ENCODE measurements at regions not wholly inside any gene's neighbourhood (a gene's known extent, or its start where the extent isn't known, plus 50 kb on each side); places are given as distances from the start of the nearest gene placed in this dataset.

- DNase-seq, result no peak
- H3K27ac Mint-ChIP-seq, result peak overlapping the region; percentile 39
Measured at GRCh38 chr6:130518588-130518987, 152.8 kb downstream of the TMEM200A start.

GRCh38 chr6:130520221-130520620 is 154.4 kb downstream of the TMEM200A start:
- H3K27ac Mint-ChIP-seq, result no peak overlapping the region
- H3K36me3 Mint-ChIP-seq (ENCODE audit: low read depth), result peaks cover 3% of the 10 kb centered on the region
- H3K4me1 Mint-ChIP-seq, result peaks cover 40% of the 10 kb centered on the region
- H3K27me3 Mint-ChIP-seq, result no peaks in the 10 kb centered on the region
- H3K9me3 Mint-ChIP-seq (ENCODE audit: low read depth), result peaks cover 14% of the 10 kb centered on the region
- CTCF ChIA-PET, result no interaction called here
- POLR2A ChIA-PET, result no interaction called here
- ATAC-seq (no peak), DNase-seq (no peak)
- no peak overlapping the region for H3K4me3 Mint-ChIP-seq
- intact Hi-C loops (cut with DNase I, micrococcal nuclease), result no loop called here

More at GRCh38 chr6:130518588-130518987, 152.8 kb downstream of the TMEM200A start:
- POLR2A ChIA-PET, result no interaction called here
- H3K4me3 Mint-ChIP-seq, result no peak overlapping the region
- ATAC-seq, result no peak
- CTCF ChIA-PET, result interaction anchor here (0.6 kb wide), 1 partner anchor 8 kb away, joined by 3 read pairs; no protein-coding TSS in a partner anchor
- H3K36me3 Mint-ChIP-seq (ENCODE audit: low read depth), result peaks cover 4% of the 10 kb centered on the region
- peaks cover 42% of the 10 kb centered on the region for H3K4me1 Mint-ChIP-seq
- intact Hi-C loops (cut with DNase I, micrococcal nuclease), result loop anchor here in 1 of 2 experiments (5.0 kb wide), 1 partner anchor 386 kb away; no protein-coding TSS in a partner anchor
- H3K9me3 Mint-ChIP-seq (ENCODE audit: low read depth), result peaks cover 16% of the 10 kb centered on the region
- no peaks in the 10 kb centered on the region for H3K27me3 Mint-ChIP-seq

GRCh38 chr6:130520801-130521200 is 155.0 kb downstream of the TMEM200A start:
- no peaks in the 10 kb centered on the region for H3K27me3 Mint-ChIP-seq
- intact Hi-C loops (cut with DNase I, micrococcal nuclease), result no loop called here
- H3K9me3 Mint-ChIP-seq (ENCODE audit: low read depth), result peaks cover 11% of the 10 kb centered on the region
- H3K36me3 Mint-ChIP-seq (ENCODE audit: low read depth), result peaks cover 2% of the 10 kb centered on the region
- ChIA-PET POLR2A (no interaction called here), CTCF (no interaction called here)
- no peak overlapping the region for H3K27ac Mint-ChIP-seq
- H3K4me1 Mint-ChIP-seq, result peaks cover 43% of the 10 kb centered on the region
- ATAC-seq (no peak), DNase-seq (no peak)
- no peak overlapping the region for H3K4me3 Mint-ChIP-seq

GRCh38 chr6:130524552-130524951 is 158.7 kb downstream of the TMEM200A start:
- DNase-seq, result no peak
- CTCF ChIA-PET, result interaction anchor here (1.0 to 1.1 kb wide), 2 partner anchors 15 to 174 kb away, joined by 3 read pairs; no protein-coding TSS in a partner anchor
- H3K4me1 Mint-ChIP-seq, result peaks cover 27% of the 10 kb centered on the region
- ATAC-seq, result peak; percentile 80
- no peak overlapping the region for H3K27ac Mint-ChIP-seq
- intact Hi-C loops (cut with DNase I, micrococcal nuclease), result no loop called here
- peaks cover 2% of the 10 kb centered on the region for H3K36me3 Mint-ChIP-seq (ENCODE audit: low read depth)
- H3K27me3 Mint-ChIP-seq, result no peaks in the 10 kb centered on the region
- H3K4me3 Mint-ChIP-seq, result no peak overlapping the region
- POLR2A ChIA-PET, result no interaction called here
- H3K9me3 Mint-ChIP-seq (ENCODE audit: low read depth), result peaks cover 8% of the 10 kb centered on the region

GRCh38 chr6:130525408-130525807 is 159.6 kb downstream of the TMEM200A start:
- peak overlapping the region; percentile 48 for H3K27ac Mint-ChIP-seq
- peaks cover 2% of the 10 kb centered on the region for H3K36me3 Mint-ChIP-seq (ENCODE audit: low read depth)
- DNase-seq (no peak), ATAC-seq (no peak)
- intact Hi-C loops (cut with DNase I, micrococcal nuclease), result no loop called here
- ChIA-PET CTCF (interaction anchor here (1.1 to 1.2 kb wide), 2 partner anchors 13 to 173 kb away, joined by 3 read pairs; no protein-coding TSS in a partner anchor), POLR2A (no interaction called here)
- peaks cover 27% of the 10 kb centered on the region for H3K4me1 Mint-ChIP-seq
- peaks cover 8% of the 10 kb centered on the region for H3K9me3 Mint-ChIP-seq (ENCODE audit: low read depth)
- H3K27me3 Mint-ChIP-seq, result no peaks in the 10 kb centered on the region
- H3K4me3 Mint-ChIP-seq, result no peak overlapping the region

GRCh38 chr6:130526466-130526865 is 160.6 kb downstream of the TMEM200A start:
- H3K9me3 Mint-ChIP-seq (ENCODE audit: low read depth), result peaks cover 7% of the 10 kb centered on the region
- no peaks in the 10 kb centered on the region for H3K36me3 Mint-ChIP-seq (ENCODE audit: low read depth)
- no peak overlapping the region for H3K27ac Mint-ChIP-seq
- intact Hi-C loops (cut with DNase I, micrococcal nuclease), result no loop called here
- peaks cover 27% of the 10 kb centered on the region for H3K4me1 Mint-ChIP-seq
- H3K4me3 Mint-ChIP-seq, result no peak overlapping the region
- ATAC-seq, result no peak
- DNase-seq, result no peak
- ChIA-PET POLR2A (no interaction called here), CTCF (interaction anchor here (0.6 kb wide), 2 partner anchors 8 to 882 kb away, joined by 3 to 4 read pairs; no protein-coding TSS in a partner anchor)
- no peaks in the 10 kb centered on the region for H3K27me3 Mint-ChIP-seq

- intact Hi-C loops (cut with DNase I, micrococcal nuclease), result no loop called here
- Mint-ChIP-seq H3K36me3 (ENCODE audit: low read depth) (no peaks in the 10 kb centered on the region), H3K27me3 (no peaks in the 10 kb centered on the region), H3K4me1 (peaks cover 27% of the 10 kb centered on the region), H3K27ac (no peak overlapping the region), H3K4me3 (no peak overlapping the region), H3K9me3 (ENCODE audit: low read depth) (peaks cover 7% of the 10 kb centered on the region)
- ChIA-PET POLR2A (no interaction called here), CTCF (no interaction called here)
- no peak for DNase-seq
- no peak for ATAC-seq
Measured at GRCh38 chr6:130527173-130527572, 161.4 kb downstream of the TMEM200A start.

- DNase-seq, result no peak
- Mint-ChIP-seq H3K27me3 (no peaks in the 10 kb centered on the region), H3K4me3 (no peak overlapping the region), H3K27ac (no peak overlapping the region), H3K9me3 (ENCODE audit: low read depth) (peaks cover 5% of the 10 kb centered on the region), H3K4me1 (peaks cover 19% of the 10 kb centered on the region), H3K36me3 (ENCODE audit: low read depth) (no peaks in the 10 kb centered on the region)
- ChIA-PET POLR2A (no interaction called here), CTCF (interaction anchor here (1.0 kb wide), 1 partner anchor 168 kb away, joined by 3 read pairs; no protein-coding TSS in a partner anchor)
- no peak for ATAC-seq
- intact Hi-C loops (cut with DNase I, micrococcal nuclease), result no loop called here
Measured at GRCh38 chr6:130529569-130530149, 163.8 kb downstream of the TMEM200A start.

GRCh38 chr6:130534627-130535026 is 168.8 kb downstream of the TMEM200A start:
- ChIA-PET POLR2A (no interaction called here), CTCF (interaction anchor here (0.7 kb wide), 1 partner anchor 224 kb away, joined by 3 read pairs; no protein-coding TSS in a partner anchor)
- Mint-ChIP-seq H3K4me1 (peaks cover 5% of the 10 kb centered on the region), H3K36me3 (ENCODE audit: low read depth) (peaks cover 1% of the 10 kb centered on the region), H3K27me3 (no peaks in the 10 kb centered on the region), H3K4me3 (no peak overlapping the region), H3K27ac (no peak overlapping the region), H3K9me3 (ENCODE audit: low read depth) (peaks cover 24% of the 10 kb centered on the region)
- intact Hi-C loops (cut with DNase I, micrococcal nuclease), result no loop called here
- ATAC-seq (no peak), DNase-seq (no peak)

GRCh38 chr6:130535242-130535641 is 169.4 kb downstream of the TMEM200A start:
- Mint-ChIP-seq H3K27me3 (no peaks in the 10 kb centered on the region), H3K4me3 (no peak overlapping the region), H3K4me1 (peaks cover 5% of the 10 kb centered on the region), H3K27ac (no peak overlapping the region), H3K36me3 (ENCODE audit: low read depth) (peaks cover 1% of the 10 kb centered on the region), H3K9me3 (ENCODE audit: low read depth) (peaks cover 30% of the 10 kb centered on the region)
- ATAC-seq (no peak), DNase-seq (no peak)
- intact Hi-C loops (cut with DNase I, micrococcal nuclease), result no loop called here
- CTCF ChIA-PET, result no interaction called here
- POLR2A ChIA-PET, result no interaction called here

GRCh38 chr6:130537447-130537846 is 171.6 kb downstream of the TMEM200A start:
- H3K4me3 Mint-ChIP-seq, result no peak overlapping the region
- intact Hi-C loops (cut with DNase I, micrococcal nuclease), result no loop called here
- DNase-seq (no peak), ATAC-seq (no peak)
- H3K4me1 Mint-ChIP-seq, result peaks cover 5% of the 10 kb centered on the region
- H3K9me3 Mint-ChIP-seq (ENCODE audit: low read depth), result peaks cover 27% of the 10 kb centered on the region
- no peak overlapping the region for H3K27ac Mint-ChIP-seq
- no peaks in the 10 kb centered on the region for H3K27me3 Mint-ChIP-seq
- ChIA-PET POLR2A (no interaction called here), CTCF (interaction anchor here (0.8 kb wide), 1 partner anchor 161 kb away, joined by 4 read pairs; no protein-coding TSS in a partner anchor)
- peaks cover 1% of the 10 kb centered on the region for H3K36me3 Mint-ChIP-seq (ENCODE audit: low read depth)

- Mint-ChIP-seq H3K4me3 (no peak overlapping the region), H3K4me1 (no peaks in the 10 kb centered on the region), H3K27me3 (no peaks in the 10 kb centered on the region), H3K36me3 (ENCODE audit: low read depth) (no peaks in the 10 kb centered on the region), H3K27ac (no peak overlapping the region), H3K9me3 (ENCODE audit: low read depth) (no peaks in the 10 kb centered on the region)
- no peak for ATAC-seq
- ChIA-PET CTCF (no interaction called here), POLR2A (no interaction called here)
- DNase-seq, result no peak
- intact Hi-C loops (cut with DNase I, micrococcal nuclease), result no loop called here
Measured at GRCh38 chr6:130547723-130548122, 181.9 kb downstream of the TMEM200A start.
